GOT3 (cell line): ENCODE measurements at regions not wholly inside any gene's neighbourhood (a gene's known extent, or its start where the extent isn't known, plus 50 kb on each side); places are given as distances from the start of the nearest gene placed in this dataset.

Experiments used
- DNase-seq: peaks from one replicate; lab custom pipeline; 2025; ENCODE audit warnings: mixed read lengths; lab: John Stamatoyannopoulos, UW

GRCh38 chrX:39984191-39984956, 113.4 kb downstream of the BCOR start:
- DNase-seq: no peak

- DNase-seq: no peak
Measured at GRCh38 chrX:39985071-39985470, 112.7 kb downstream of the BCOR start.

GRCh38 chrX:39985551-39985950, 112.2 kb downstream of the BCOR start:
- no peak for DNase-seq

GRCh38 chrX:39988496-39988895, 109.3 kb downstream of the BCOR start:
- DNase-seq: no peak

GRCh38 chrX:39990388-39990787, 107.4 kb downstream of the BCOR start:
- no peak for DNase-seq

- DNase-seq: no peak
Measured at GRCh38 chrX:39992300-39992699, 105.5 kb downstream of the BCOR start.

GRCh38 chrX:39995457-39995856, 102.3 kb downstream of the BCOR start:
- no peak for DNase-seq

GRCh38 chrX:39996536-39996935, 101.2 kb downstream of the BCOR start:
- no peak for DNase-seq

- no peak for DNase-seq
Measured at GRCh38 chrX:39998636-39999406, 98.9 kb downstream of the BCOR start.
